ENCODE measurements at regions not wholly inside any gene's neighbourhood (a gene's known extent, or its start where the extent isn't known, plus 50 kb on each side); places are given as distances from the start of the nearest gene placed in this dataset.

GRCh38 chr18:1488957-1489356 is 584.3 kb downstream of the ADCYAP1 start:
- Mint-ChIP-seq H3K27ac (no peak overlapping the region), H3K4me3 (no peak overlapping the region), H3K36me3 (ENCODE audit: low read depth) (no peaks in the 10 kb centered on the region), H3K9me3 (peaks cover 9% of the 10 kb centered on the region), H3K27me3 (no peaks in the 10 kb centered on the region), H3K4me1 (ENCODE audit: low read depth) (no peaks in the 10 kb centered on the region)
- Histone ChIP-seq H3K9me3 (ENCODE audit: control insufficient read depth in 1 of 2, insufficient read depth in 1 of 2, low read length in 2 of 2) (no peaks in the 10 kb centered on the region), H3K4me3 (ENCODE audit: low read length) (no peak overlapping the region), H3K27ac (ENCODE audit: low read depth in 1 of 2, low read length in 2 of 2) (no peak overlapping the region), H3K27me3 (ENCODE audit: control insufficient read depth in 1 of 2, insufficient read depth in 2 of 2, low read length in 2 of 2) (no peaks in the 10 kb centered on the region), H3K4me1 (ENCODE audit: insufficient read depth, low read length) (no peaks in the 10 kb centered on the region), H3K36me3 (ENCODE audit: insufficient read depth, low read length) (no peaks in the 10 kb centered on the region)
- ChIA-PET POLR2A (no interaction called here), CTCF (no interaction called here)
- intact Hi-C loops (cut with DNase I, micrococcal nuclease): no loop called here
- DNase-seq (no peak), ATAC-seq (ENCODE audit: poor library complexity) (no peak)
- no peak for TF ChIP-seq CTCF (IDR thresholded peaks at IDR 0.05)

DNA sequence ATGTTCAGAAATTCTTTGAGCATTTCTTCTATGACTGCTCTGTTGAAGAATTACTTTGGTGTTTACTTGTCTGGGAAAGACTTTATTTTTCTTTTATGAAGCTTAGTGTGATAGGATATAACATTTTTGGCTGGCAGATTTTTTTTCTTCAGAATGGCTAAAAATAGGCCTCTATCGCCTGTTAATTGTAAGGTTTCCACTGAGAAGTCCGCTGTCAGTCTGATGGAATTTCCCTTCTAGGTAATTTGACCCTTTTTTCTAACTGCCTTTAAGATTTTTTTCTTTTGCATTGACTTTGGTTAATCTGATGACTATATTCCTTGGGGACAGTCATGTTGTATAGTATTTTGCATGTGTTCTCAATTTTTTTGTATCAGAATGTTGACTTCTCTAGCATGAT is 590.7 kb downstream of the ADCYAP1 start:
- Mint-ChIP-seq H3K27me3 (no peaks in the 10 kb centered on the region), H3K36me3 (ENCODE audit: low read depth) (no peaks in the 10 kb centered on the region), H3K9me3 (peaks cover 16% of the 10 kb centered on the region), H3K4me1 (ENCODE audit: low read depth) (no peaks in the 10 kb centered on the region), H3K27ac (no peak overlapping the region), H3K4me3 (no peak overlapping the region)
- Histone ChIP-seq H3K9me3 (ENCODE audit: control insufficient read depth in 1 of 2, insufficient read depth in 1 of 2, low read length in 2 of 2) (no peaks in the 10 kb centered on the region), H3K4me1 (ENCODE audit: insufficient read depth, low read length) (no peaks in the 10 kb centered on the region), H3K36me3 (ENCODE audit: insufficient read depth, low read length) (no peaks in the 10 kb centered on the region), H3K27me3 (ENCODE audit: control insufficient read depth in 1 of 2, insufficient read depth in 2 of 2, low read length in 2 of 2) (no peaks in the 10 kb centered on the region), H3K4me3 (ENCODE audit: low read length) (no peak overlapping the region), H3K27ac (ENCODE audit: low read depth in 1 of 2, low read length in 2 of 2) (no peak overlapping the region)
- POLR2A ChIA-PET: no interaction called here
- intact Hi-C loops (cut with DNase I, micrococcal nuclease): no loop called here
- no peak for TF ChIP-seq CTCF (IDR thresholded peaks at IDR 0.05)
- ATAC-seq (ENCODE audit: poor library complexity) (no peak), DNase-seq (no peak)
- CTCF ChIA-PET: no interaction called here

DNA sequence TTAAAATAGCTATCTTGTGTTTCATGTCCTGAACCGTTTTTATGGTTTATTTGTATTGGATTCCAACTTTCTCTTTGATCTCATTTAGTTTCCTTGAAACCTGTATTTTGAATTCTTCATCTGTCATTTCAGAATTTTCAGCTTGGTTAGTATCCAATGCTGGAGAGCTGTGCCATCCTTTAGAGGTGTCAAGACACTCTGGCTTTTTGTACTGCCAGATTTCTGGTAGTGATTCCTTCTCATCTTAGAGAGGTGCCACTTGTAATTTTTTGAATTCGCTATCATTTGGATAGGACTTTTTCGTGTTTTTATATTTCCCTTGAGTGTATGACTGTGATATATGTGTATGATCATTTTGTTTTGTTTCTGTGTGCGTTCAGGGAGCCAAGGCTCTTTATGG is 591.4 kb downstream of the ADCYAP1 start:
- no peaks in the 10 kb centered on the region for H3K36me3 Mint-ChIP-seq (ENCODE audit: low read depth)
- H3K9me3 ChIP-seq (ENCODE audit: control insufficient read depth in 1 of 2, insufficient read depth in 1 of 2, low read length in 2 of 2): no peaks in the 10 kb centered on the region
- H3K27ac Mint-ChIP-seq: no peak overlapping the region
- DNase-seq (no peak), ATAC-seq (ENCODE audit: poor library complexity) (no peak)
- no peaks in the 10 kb centered on the region for H3K4me1 ChIP-seq (ENCODE audit: insufficient read depth, low read length)
- H3K27me3 ChIP-seq (ENCODE audit: control insufficient read depth in 1 of 2, insufficient read depth in 2 of 2, low read length in 2 of 2): no peaks in the 10 kb centered on the region
- no peak for TF ChIP-seq CTCF (IDR thresholded peaks at IDR 0.05)
- no peaks in the 10 kb centered on the region for H3K36me3 ChIP-seq (ENCODE audit: insufficient read depth, low read length)
- no peaks in the 10 kb centered on the region for H3K27me3 Mint-ChIP-seq
- intact Hi-C loops (cut with DNase I, micrococcal nuclease): no loop called here
- no peaks in the 10 kb centered on the region for H3K4me1 Mint-ChIP-seq (ENCODE audit: low read depth)
- no peak overlapping the region for H3K4me3 ChIP-seq (ENCODE audit: low read length)
- no peak overlapping the region for H3K4me3 Mint-ChIP-seq
- ChIA-PET CTCF (no interaction called here), POLR2A (no interaction called here)
- peaks cover 16% of the 10 kb centered on the region for H3K9me3 Mint-ChIP-seq
- no peak overlapping the region for H3K27ac ChIP-seq (ENCODE audit: low read depth in 1 of 2, low read length in 2 of 2)
